ENCODE measurements at regions not wholly inside any gene's neighbourhood (a gene's known extent, or its start where the extent isn't known, plus 50 kb on each side); places are given as distances from the start of the nearest gene placed in this dataset.

GRCh38 chr14:100664231-100664630 lies 62.5 kb upstream of the DLK1 start:
- FAIRE-seq (no peak), DNase-seq (ENCODE audit: insufficient read length, low spot score) (no peak)
- no peak for TF ChIP-seq POLR2A (IDR thresholded peaks at IDR 0.05; ENCODE audit: low read depth, low read length)

- no peak for FAIRE-seq
- no peak for DNase-seq (ENCODE audit: insufficient read length, low spot score)
- no peak for TF ChIP-seq POLR2A (IDR thresholded peaks at IDR 0.05; ENCODE audit: low read depth, low read length)
Observed at GRCh38 chr14:100664841-100665510, 61.7 kb upstream of the DLK1 start.

- FAIRE-seq, result peak; percentile 84
- DNase-seq (ENCODE audit: insufficient read length, low spot score), result no peak
- no peak for TF ChIP-seq POLR2A (IDR thresholded peaks at IDR 0.05; ENCODE audit: low read depth, low read length)
Observed at GRCh38 chr14:100665511-100666032, 61.1 kb upstream of the DLK1 start.

- no peak for TF ChIP-seq POLR2A (IDR thresholded peaks at IDR 0.05; ENCODE audit: low read depth, low read length)
- FAIRE-seq (no peak), DNase-seq (ENCODE audit: insufficient read length, low spot score) (no peak)
Observed at GRCh38 chr14:100666403-100666802, 60.3 kb upstream of the DLK1 start.

- FAIRE-seq (no peak), DNase-seq (ENCODE audit: insufficient read length, low spot score) (no peak)
- TF ChIP-seq POLR2A (IDR thresholded peaks at IDR 0.05; ENCODE audit: low read depth, low read length), result no peak
Observed at GRCh38 chr14:100666851-100667250, 59.8 kb upstream of the DLK1 start.

- no peak for FAIRE-seq
- DNase-seq (ENCODE audit: insufficient read length, low spot score), result no peak
- TF ChIP-seq POLR2A (IDR thresholded peaks at IDR 0.05; ENCODE audit: low read depth, low read length), result no peak
Observed at GRCh38 chr14:100667656-100668055, 59.0 kb upstream of the DLK1 start.

- DNase-seq (ENCODE audit: insufficient read length, low spot score), result no peak
- FAIRE-seq, result no peak
- no peak for TF ChIP-seq POLR2A (IDR thresholded peaks at IDR 0.05; ENCODE audit: low read depth, low read length)
Observed at GRCh38 chr14:100668352-100668751, 58.3 kb upstream of the DLK1 start.

GRCh38 chr14:100669011-100669412 lies 57.7 kb upstream of the DLK1 start:
- TF ChIP-seq POLR2A (IDR thresholded peaks at IDR 0.05; ENCODE audit: low read depth, low read length), result no peak
- FAIRE-seq (no peak), DNase-seq (ENCODE audit: insufficient read length, low spot score) (no peak)

GRCh38 chr14:100669468-100669867 lies 57.2 kb upstream of the DLK1 start:
- DNase-seq (ENCODE audit: insufficient read length, low spot score) (no peak), FAIRE-seq (no peak)
- TF ChIP-seq POLR2A (IDR thresholded peaks at IDR 0.05; ENCODE audit: low read depth, low read length), result no peak

- no peak for TF ChIP-seq POLR2A (IDR thresholded peaks at IDR 0.05; ENCODE audit: low read depth, low read length)
- FAIRE-seq, result no peak
- DNase-seq (ENCODE audit: insufficient read length, low spot score), result no peak
Observed at GRCh38 chr14:100670017-100670752, 56.5 kb upstream of the DLK1 start.

GRCh38 chr14:100670753-100671049 lies 56.0 kb upstream of the DLK1 start:
- no peak for DNase-seq (ENCODE audit: insufficient read length, low spot score)

GRCh38 chr14:100671386-100671901 lies 55.2 kb upstream of the DLK1 start:
- no peak for TF ChIP-seq POLR2A (IDR thresholded peaks at IDR 0.05; ENCODE audit: low read depth, low read length)
- FAIRE-seq (no peak), DNase-seq (ENCODE audit: insufficient read length, low spot score) (no peak)

More at GRCh38 chr14:100670753-100671049, 56.0 kb upstream of the DLK1 start:
- no peak for FAIRE-seq
- TF ChIP-seq POLR2A (IDR thresholded peaks at IDR 0.05; ENCODE audit: low read depth, low read length), result no peak

GRCh38 chr14:100671906-100672305 lies 54.8 kb upstream of the DLK1 start:
- FAIRE-seq, result no peak
- TF ChIP-seq POLR2A (IDR thresholded peaks at IDR 0.05; ENCODE audit: low read depth, low read length), result no peak
- DNase-seq (ENCODE audit: insufficient read length, low spot score), result no peak

GRCh38 chr14:100673085-100673806 lies 53.4 kb upstream of the DLK1 start:
- DNase-seq (ENCODE audit: insufficient read length, low spot score) (no peak), FAIRE-seq (no peak)
- TF ChIP-seq POLR2A (IDR thresholded peaks at IDR 0.05; ENCODE audit: low read depth, low read length), result no peak
